ENCODE measurements at regions not wholly inside any gene's neighbourhood (a gene's known extent, or its start where the extent isn't known, plus 50 kb on each side); places are given as distances from the start of the nearest gene placed in this dataset.

- no peak overlapping the region for H3K4me3 ChIP-seq (ENCODE audit: low read depth, low read length, poor library complexity, severe bottlenecking)
- H3K9me3 ChIP-seq (ENCODE audit: low read depth, low read length, poor library complexity, severe bottlenecking), result no peaks in the 10 kb centered on the region
- no peak overlapping the region for H3K27ac ChIP-seq (ENCODE audit: low read depth, low read length, poor library complexity, severe bottlenecking)
- CTCF ChIA-PET, result no interaction called here
- POLR2A ChIA-PET (ENCODE audit: low non-redundant PET), result no interaction called here
- no peaks in the 10 kb centered on the region for H3K4me1 ChIP-seq (ENCODE audit: insufficient read depth, low read length, poor library complexity, severe bottlenecking)
- no peaks in the 10 kb centered on the region for H3K27me3 ChIP-seq (replicated peaks; ENCODE audit: insufficient read depth, low read depth, low read length, poor library complexity)
- no peak for DNase-seq (ENCODE audit: low spot score)
- TF ChIP-seq EZH2 (IDR thresholded peaks at IDR 0.05; ENCODE audit: borderline replicate concordance, low read depth, low read length, poor library complexity, severe bottlenecking), result no peak
- no peak for TF ChIP-seq CTCF (conservative IDR thresholded peaks at IDR 0.05; ENCODE audit: low read depth, low read length)
- H3K36me3 ChIP-seq (ENCODE audit: insufficient read depth, low read length, poor library complexity, severe bottlenecking), result no peaks in the 10 kb centered on the region
- intact Hi-C loops (cut with micrococcal nuclease; ENCODE audit: unreplicated experiment), result no loop called here
- no TSS peak for BruUV-seq (replicated peaks)
Measured at GRCh38 chr5:97250113-97250512, 67.1 kb upstream of the RIOK2 start.

- BruUV-seq (replicated peaks), result no TSS peak
- H3K36me3 ChIP-seq (ENCODE audit: insufficient read depth, low read length, poor library complexity, severe bottlenecking), result no peaks in the 10 kb centered on the region
- TF ChIP-seq EZH2 (IDR thresholded peaks at IDR 0.05; ENCODE audit: borderline replicate concordance, low read depth, low read length, poor library complexity, severe bottlenecking) (no peak), CTCF (conservative IDR thresholded peaks at IDR 0.05; ENCODE audit: low read depth, low read length) (no peak)
- intact Hi-C loops (cut with micrococcal nuclease; ENCODE audit: unreplicated experiment), result no loop called here
- DNase-seq (ENCODE audit: low spot score), result no peak
- H3K4me3 ChIP-seq (ENCODE audit: low read depth, low read length, poor library complexity, severe bottlenecking), result no peak overlapping the region
- ChIA-PET CTCF (no interaction called here), POLR2A (ENCODE audit: low non-redundant PET) (no interaction called here)
- H3K4me1 ChIP-seq (ENCODE audit: insufficient read depth, low read length, poor library complexity, severe bottlenecking), result no peaks in the 10 kb centered on the region
- H3K27ac ChIP-seq (ENCODE audit: low read depth, low read length, poor library complexity, severe bottlenecking), result no peak overlapping the region
- H3K9me3 ChIP-seq (ENCODE audit: low read depth, low read length, poor library complexity, severe bottlenecking), result no peaks in the 10 kb centered on the region
- no peaks in the 10 kb centered on the region for H3K27me3 ChIP-seq (replicated peaks; ENCODE audit: insufficient read depth, low read depth, low read length, poor library complexity)
Measured at GRCh38 chr5:97266076-97266475, 83.0 kb upstream of the RIOK2 start.

DNA sequence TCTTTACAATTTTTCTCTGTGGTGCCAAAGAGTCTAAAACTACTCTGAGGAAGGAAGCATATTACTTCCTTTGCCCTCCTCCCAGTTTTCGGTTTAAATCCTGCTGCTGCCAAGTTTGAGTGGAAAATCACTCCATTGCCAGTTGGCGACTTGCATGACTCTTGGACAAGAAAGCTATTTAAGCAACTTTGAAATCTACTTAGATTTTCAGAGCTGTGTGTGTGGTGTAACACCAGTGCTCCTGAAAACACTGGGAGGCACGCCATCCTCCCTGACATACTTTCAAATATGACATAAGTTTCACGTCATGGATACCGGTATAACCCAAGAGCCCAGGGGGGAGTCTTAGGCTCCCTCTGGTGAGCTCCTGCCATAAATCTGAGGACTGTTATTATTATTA lies 83.5 kb upstream of the RIOK2 start:
- intact Hi-C loops (cut with micrococcal nuclease; ENCODE audit: unreplicated experiment), result no loop called here
- ChIA-PET POLR2A (ENCODE audit: low non-redundant PET) (no interaction called here), CTCF (no interaction called here)
- DNase-seq (ENCODE audit: low spot score), result no peak
- BruUV-seq (replicated peaks), result no TSS peak
- Histone ChIP-seq H3K36me3 (ENCODE audit: insufficient read depth, low read length, poor library complexity, severe bottlenecking) (no peaks in the 10 kb centered on the region), H3K4me3 (ENCODE audit: low read depth, low read length, poor library complexity, severe bottlenecking) (no peak overlapping the region), H3K27ac (ENCODE audit: low read depth, low read length, poor library complexity, severe bottlenecking) (no peak overlapping the region), H3K9me3 (ENCODE audit: low read depth, low read length, poor library complexity, severe bottlenecking) (no peaks in the 10 kb centered on the region), H3K4me1 (ENCODE audit: insufficient read depth, low read length, poor library complexity, severe bottlenecking) (no peaks in the 10 kb centered on the region), H3K27me3 (replicated peaks; ENCODE audit: insufficient read depth, low read depth, low read length, poor library complexity) (no peaks in the 10 kb centered on the region)
- TF ChIP-seq EZH2 (IDR thresholded peaks at IDR 0.05; ENCODE audit: borderline replicate concordance, low read depth, low read length, poor library complexity, severe bottlenecking), result no peak
- TF ChIP-seq CTCF (conservative IDR thresholded peaks at IDR 0.05; ENCODE audit: low read depth, low read length), result no peak
